ENCODE measurements at regions not wholly inside any gene's neighbourhood (a gene's known extent, or its start where the extent isn't known, plus 50 kb on each side); places are given as distances from the start of the nearest gene placed in this dataset.
"Not testable (repeated sequence)": the region's sequence is repeated elsewhere in the genome, so short reads cannot be mapped to it uniquely, and the experiment has no call there.

DNA sequence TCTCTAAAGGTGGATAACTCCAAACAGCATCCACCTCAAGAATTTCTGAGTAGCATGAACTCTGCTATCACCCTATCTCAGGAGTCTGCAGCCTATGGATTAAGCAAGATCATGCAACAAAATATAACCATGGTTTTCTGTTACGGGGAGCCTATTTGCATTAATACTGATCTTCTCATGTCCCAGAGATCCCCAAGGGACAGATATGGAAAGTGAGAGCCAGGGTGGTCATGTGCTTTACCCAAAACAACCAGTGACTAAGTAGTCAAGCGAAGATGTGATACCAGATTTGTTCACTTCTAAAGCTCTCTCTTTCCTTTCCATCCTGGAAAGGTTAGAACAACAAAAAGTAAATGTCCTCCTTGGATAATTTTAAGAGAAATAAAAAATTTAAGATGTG lies 125.1 kb downstream of the PRRX1 start:
- no peak for FAIRE-seq
- TF ChIP-seq TAF1 (IDR thresholded peaks at IDR 0.05; ENCODE audit: borderline replicate concordance, low read depth, low read length) (no peak), POLR2A (IDR thresholded peaks at IDR 0.05; ENCODE audit: low read depth, low read length) (no peak), POLR2AphosphoS5 (IDR thresholded peaks at IDR 0.05; ENCODE audit: low read depth, low read length) (no peak)
- DNase-seq (ENCODE audit: insufficient read length), result no peak

DNA sequence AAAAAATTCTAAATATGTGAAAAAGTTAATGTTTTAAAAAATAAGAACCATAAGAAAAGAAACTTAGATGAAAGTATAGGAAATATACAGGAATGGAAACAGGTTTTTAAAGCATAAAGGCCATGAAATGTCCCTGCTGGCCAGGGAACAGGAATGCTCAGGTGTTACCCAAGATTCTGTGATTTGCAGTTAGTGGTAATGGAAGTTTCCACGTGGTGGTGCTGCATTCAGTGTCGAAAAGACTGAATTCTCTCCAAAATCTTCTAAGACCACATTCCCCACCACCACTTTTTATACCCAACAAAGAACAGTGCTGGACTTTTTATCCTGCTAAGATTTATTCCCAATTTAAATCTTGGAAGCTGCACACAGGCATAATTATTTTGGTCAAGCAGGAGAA lies 126.2 kb downstream of the PRRX1 start:
- TF ChIP-seq TAF1 (IDR thresholded peaks at IDR 0.05; ENCODE audit: borderline replicate concordance, low read depth, low read length) (no peak), POLR2A (IDR thresholded peaks at IDR 0.05; ENCODE audit: low read depth, low read length) (no peak), POLR2AphosphoS5 (IDR thresholded peaks at IDR 0.05; ENCODE audit: low read depth, low read length) (no peak)
- FAIRE-seq (no peak), DNase-seq (ENCODE audit: insufficient read length) (no peak)

DNA sequence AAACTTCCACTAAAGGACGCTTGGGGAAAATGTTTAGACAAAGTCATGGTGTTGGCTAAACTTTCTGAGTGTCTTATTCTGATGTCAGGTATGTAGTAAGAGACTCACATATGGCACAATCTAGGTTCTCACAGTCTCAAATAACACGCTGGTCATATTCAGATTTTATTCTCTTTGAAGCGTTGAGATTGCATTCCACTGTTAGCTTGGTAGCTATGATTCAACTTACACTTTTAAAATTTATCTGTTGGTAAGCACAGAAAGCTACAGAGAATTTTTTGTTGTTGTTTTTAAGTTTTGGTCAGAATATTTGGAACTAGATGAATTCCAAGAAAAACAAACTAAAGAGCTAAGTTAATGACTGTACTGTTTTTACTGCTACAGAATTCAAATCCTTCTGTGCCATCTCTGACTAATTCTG lies 126.7 kb downstream of the PRRX1 start:
- no peak for TF ChIP-seq POLR2A (IDR thresholded peaks at IDR 0.05; ENCODE audit: low read depth, low read length)
- no peak for TF ChIP-seq POLR2AphosphoS5 (IDR thresholded peaks at IDR 0.05; ENCODE audit: low read depth, low read length)
- TF ChIP-seq TAF1 (IDR thresholded peaks at IDR 0.05; ENCODE audit: borderline replicate concordance, low read depth, low read length), result no peak
- FAIRE-seq, result no peak
- no peak for DNase-seq (ENCODE audit: insufficient read length)

DNA sequence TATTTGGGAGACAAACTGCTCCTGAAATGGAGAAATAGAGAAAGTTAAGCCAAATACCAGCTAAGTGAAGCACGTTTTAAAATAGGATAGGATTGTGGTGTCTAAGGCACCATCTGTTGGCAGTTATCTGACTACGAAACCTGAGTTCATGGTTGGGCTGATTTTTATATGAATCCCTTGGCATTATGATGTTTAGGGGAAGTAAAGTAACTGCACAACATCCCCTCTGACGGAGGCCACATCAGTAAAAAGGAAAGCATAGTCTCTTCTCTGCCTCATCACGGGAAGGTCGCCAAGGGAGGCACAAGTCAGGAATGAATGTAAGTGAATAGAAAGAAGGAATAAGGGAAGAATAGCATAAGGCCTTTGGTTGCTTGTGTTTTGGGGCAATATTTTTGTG lies 128.0 kb downstream of the PRRX1 start:
- DNase-seq (ENCODE audit: insufficient read length), result no peak
- no peak for FAIRE-seq
- TF ChIP-seq POLR2AphosphoS5 (IDR thresholded peaks at IDR 0.05; ENCODE audit: low read depth, low read length) (no peak), TAF1 (IDR thresholded peaks at IDR 0.05; ENCODE audit: borderline replicate concordance, low read depth, low read length) (no peak)

DNA sequence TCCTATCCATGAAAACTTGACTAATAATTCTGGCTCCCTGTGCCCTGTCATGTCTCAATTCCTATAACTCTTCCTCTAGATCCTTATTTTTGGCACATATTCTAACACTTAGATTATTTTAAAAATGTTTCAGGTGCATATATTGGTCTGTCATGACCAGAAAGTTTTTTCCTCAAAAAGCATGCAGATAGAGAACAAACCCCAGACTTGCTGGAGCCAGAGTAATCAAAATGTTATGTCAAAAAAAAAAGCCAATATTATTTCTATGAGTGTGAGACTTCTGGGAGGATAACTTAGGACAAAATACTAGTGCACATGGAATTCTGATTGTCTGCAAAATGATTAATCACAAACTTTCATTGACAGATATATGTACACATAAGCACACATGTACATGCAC lies 135.1 kb upstream of the MROH9 start:
- DNase-seq (ENCODE audit: insufficient read length) (no peak), FAIRE-seq (no peak)
- no peak for TF ChIP-seq TAF1 (IDR thresholded peaks at IDR 0.05; ENCODE audit: borderline replicate concordance, low read depth, low read length)
- TF ChIP-seq POLR2AphosphoS5 (IDR thresholded peaks at IDR 0.05; ENCODE audit: low read depth, low read length), result no peak
- TF ChIP-seq POLR2A (IDR thresholded peaks at IDR 0.05; ENCODE audit: low read depth, low read length), result no peak

DNA sequence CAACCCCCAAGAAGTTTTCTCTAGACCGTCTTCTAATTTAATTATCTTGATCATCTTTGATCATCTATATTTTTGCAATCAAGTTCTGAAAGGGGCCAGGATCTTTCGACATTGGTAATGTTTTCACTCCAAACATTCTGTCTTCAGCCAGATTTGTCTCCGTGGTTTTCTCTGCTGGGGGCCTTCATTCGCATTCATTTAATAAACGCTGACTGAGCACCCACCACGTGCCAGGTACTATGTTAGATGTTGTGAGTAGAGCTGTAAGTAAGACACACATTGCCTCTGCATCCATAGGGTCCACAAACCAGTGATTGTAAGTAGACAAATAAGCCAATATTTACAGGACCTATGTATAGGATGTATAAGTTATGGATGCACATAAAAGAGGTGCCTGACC lies 134.5 kb upstream of the MROH9 start:
- TF ChIP-seq TAF1 (IDR thresholded peaks at IDR 0.05; ENCODE audit: borderline replicate concordance, low read depth, low read length) (no peak), POLR2AphosphoS5 (IDR thresholded peaks at IDR 0.05; ENCODE audit: low read depth, low read length) (no peak), POLR2A (IDR thresholded peaks at IDR 0.05; ENCODE audit: low read depth, low read length) (no peak)
- DNase-seq (ENCODE audit: insufficient read length) (no peak), FAIRE-seq (no peak)

DNA sequence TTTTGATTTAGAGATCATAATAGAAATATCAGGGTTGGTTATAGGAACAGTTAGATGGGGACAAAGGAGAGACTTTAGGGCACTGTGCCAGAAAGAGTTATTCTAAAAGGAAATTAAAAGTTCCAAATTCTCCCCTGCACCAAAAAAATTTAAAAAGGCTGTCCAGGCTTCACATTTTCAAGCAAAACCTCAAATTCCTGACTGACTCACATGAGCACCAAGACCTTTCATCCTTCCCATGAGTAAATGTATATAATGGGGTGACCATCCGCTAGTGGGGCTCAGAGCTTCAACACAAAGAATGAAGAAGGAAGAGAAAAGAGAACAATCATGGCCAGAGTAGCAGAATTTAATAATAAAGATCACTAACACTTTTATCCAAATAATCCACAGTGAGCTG lies 131.6 kb upstream of the MROH9 start:
- DNase-seq (ENCODE audit: insufficient read length), result no peak
- FAIRE-seq, result no peak
- no peak for TF ChIP-seq POLR2AphosphoS5 (IDR thresholded peaks at IDR 0.05; ENCODE audit: low read depth, low read length)
- no peak for TF ChIP-seq TAF1 (IDR thresholded peaks at IDR 0.05; ENCODE audit: borderline replicate concordance, low read depth, low read length)
- TF ChIP-seq POLR2A (IDR thresholded peaks at IDR 0.05; ENCODE audit: low read depth, low read length), result no peak

DNA sequence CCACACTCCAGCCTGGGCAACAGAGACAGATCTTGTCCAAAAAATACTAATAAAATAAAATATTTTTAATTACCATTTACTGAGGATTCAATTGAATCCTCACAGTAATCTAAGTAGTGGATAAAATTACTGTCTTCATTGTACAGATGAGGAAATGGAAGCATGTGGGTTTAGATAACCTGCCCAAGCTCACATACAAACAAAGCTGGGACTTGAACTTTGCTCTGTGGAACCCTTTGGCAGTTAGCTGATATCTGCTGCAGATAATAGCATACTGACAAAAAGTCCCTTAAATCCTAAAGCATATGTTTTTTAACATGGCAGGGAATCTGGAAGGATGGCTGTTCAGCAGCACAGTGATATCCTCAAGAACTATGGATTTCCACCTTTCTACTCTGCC lies 130.9 kb upstream of the MROH9 start:
- no peak for TF ChIP-seq POLR2AphosphoS5 (IDR thresholded peaks at IDR 0.05; ENCODE audit: low read depth, low read length)
- no peak for TF ChIP-seq POLR2A (IDR thresholded peaks at IDR 0.05; ENCODE audit: low read depth, low read length)
- no peak for TF ChIP-seq TAF1 (IDR thresholded peaks at IDR 0.05; ENCODE audit: borderline replicate concordance, low read depth, low read length)
- DNase-seq (ENCODE audit: insufficient read length) (no peak), FAIRE-seq (no peak)

DNA sequence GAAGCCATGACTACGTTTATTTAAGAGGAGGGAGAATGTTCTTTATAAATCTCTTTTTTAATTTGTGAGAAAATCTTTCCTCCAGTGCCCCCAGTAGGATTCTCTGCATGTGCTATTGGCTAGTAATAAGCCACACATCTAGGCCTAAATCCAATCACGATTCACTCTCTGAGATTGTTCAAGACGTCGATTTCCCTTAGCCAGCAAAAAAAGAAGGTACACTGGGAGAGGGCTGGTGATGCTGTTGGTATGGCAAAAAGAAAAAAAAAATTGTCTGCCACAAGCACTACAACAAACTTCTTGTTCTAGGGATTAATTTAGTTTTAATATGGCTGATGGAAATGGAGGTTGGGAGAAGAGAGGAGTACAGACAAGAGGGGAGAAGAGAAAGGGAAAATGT lies 130.5 kb upstream of the MROH9 start:
- TF ChIP-seq TAF1 (IDR thresholded peaks at IDR 0.05; ENCODE audit: borderline replicate concordance, low read depth, low read length) (no peak), POLR2A (IDR thresholded peaks at IDR 0.05; ENCODE audit: low read depth, low read length) (no peak), POLR2AphosphoS5 (IDR thresholded peaks at IDR 0.05; ENCODE audit: low read depth, low read length) (no peak)
- FAIRE-seq, result no peak
- DNase-seq (ENCODE audit: insufficient read length), result no peak

DNA sequence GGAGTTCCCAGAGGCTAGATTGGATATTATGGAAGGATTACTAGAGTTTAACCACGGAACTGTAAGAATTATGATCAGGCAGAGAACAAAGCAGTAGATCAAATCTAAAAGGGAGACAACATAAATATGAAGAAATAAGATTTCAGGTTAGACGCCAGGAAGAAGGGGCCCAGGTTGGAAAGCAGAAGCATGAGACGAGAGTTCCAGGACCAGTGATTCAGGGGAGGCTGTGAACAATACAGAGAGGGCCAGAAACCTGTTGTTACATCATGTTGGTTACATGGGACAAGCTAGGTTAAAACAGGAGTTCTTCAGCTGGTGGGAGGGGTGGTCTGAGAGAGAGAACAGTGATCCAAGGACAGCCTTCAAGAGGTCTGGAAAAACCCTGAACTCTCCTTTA lies 128.4 kb upstream of the MROH9 start:
- no peak for FAIRE-seq
- TF ChIP-seq TAF1 (IDR thresholded peaks at IDR 0.05; ENCODE audit: borderline replicate concordance, low read depth, low read length) (no peak), POLR2AphosphoS5 (IDR thresholded peaks at IDR 0.05; ENCODE audit: low read depth, low read length) (no peak), POLR2A (IDR thresholded peaks at IDR 0.05; ENCODE audit: low read depth, low read length) (no peak)
- no peak for DNase-seq (ENCODE audit: insufficient read length)

DNA sequence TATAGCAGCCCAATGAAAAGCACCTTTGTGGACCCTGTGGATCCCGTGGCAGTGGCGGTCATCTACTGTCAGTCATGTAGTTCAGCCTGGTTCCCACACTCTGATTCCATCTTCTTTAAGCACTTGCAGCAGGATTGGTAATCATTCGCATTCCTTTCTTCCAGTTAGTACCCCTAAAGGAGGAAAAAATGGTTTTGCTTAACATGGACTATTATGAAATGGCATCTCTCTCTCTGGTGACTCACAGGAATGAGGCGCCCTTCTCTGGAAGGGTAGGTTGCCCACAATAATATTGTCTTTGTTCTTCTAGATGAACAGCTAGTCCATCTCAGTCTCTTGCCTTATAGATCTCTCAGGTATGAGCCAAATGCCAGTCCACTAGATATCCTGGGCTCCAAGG lies 127.9 kb upstream of the MROH9 start:
- TF ChIP-seq TAF1 (IDR thresholded peaks at IDR 0.05; ENCODE audit: borderline replicate concordance, low read depth, low read length) (no peak), POLR2AphosphoS5 (IDR thresholded peaks at IDR 0.05; ENCODE audit: low read depth, low read length) (no peak), POLR2A (IDR thresholded peaks at IDR 0.05; ENCODE audit: low read depth, low read length) (no peak)
- no peak for FAIRE-seq
- no peak for DNase-seq (ENCODE audit: insufficient read length)

DNA sequence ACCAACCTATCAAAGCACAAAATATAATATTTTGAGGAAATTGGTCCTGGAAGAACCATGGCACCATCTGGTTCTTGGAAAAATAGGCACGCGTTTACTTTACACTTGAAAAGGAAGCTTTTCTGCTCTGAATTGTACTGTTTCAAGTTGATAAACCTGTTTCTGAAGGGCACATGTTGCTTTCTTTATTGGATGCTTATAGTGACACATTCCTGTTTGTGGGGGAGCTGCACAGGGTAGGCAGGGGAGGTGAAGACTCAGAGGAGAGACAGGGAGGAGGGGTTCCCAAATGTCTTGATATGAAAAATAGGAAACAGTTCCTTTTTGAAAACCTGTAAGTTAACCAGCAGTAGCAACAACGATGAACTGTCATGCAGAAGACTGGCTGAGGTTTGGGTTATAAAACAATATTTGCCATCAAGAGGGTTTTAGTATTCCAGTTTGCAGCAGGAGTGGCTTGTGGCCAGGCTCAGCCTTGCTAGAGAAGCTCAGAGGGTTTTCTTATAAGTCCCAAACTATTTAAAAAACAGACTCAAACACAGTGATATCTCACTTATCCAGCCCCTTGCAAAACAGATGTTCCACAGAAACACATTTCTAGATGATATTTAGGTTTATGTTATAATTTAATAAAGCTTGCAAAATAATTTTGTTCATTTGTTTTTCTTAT lies 127.0 kb upstream of the MROH9 start:
- no peak for DNase-seq (ENCODE audit: insufficient read length)
- no peak for FAIRE-seq
- TF ChIP-seq POLR2AphosphoS5 (IDR thresholded peaks at IDR 0.05; ENCODE audit: low read depth, low read length) (no peak), TAF1 (IDR thresholded peaks at IDR 0.05; ENCODE audit: borderline replicate concordance, low read depth, low read length) (no peak), POLR2A (IDR thresholded peaks at IDR 0.05; ENCODE audit: low read depth, low read length) (no peak)

DNA sequence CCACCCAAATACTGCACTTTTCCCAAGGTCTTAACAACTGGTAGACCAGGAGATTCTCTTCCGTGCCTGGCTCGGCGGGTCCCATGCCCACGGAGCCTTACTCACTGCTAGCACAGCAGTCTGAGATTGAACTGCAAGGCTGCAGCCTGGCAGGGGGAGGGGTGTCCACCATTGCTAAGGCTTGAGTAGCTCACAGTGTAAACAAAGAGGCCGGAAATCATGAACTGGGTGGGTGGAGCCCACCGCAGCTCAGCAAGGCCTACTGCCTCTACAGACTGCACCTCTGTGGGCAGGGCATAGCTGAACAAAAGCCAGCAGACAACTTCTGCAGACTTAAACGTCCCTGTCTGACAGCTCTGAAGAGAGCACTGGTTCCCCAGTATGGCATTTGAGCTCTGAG lies 124.3 kb upstream of the MROH9 start:
- not testable (repeated sequence) for DNase-seq (ENCODE audit: insufficient read length); FAIRE-seq

Data from GM12892 (cell line).